ENCODE measurements at regions not wholly inside any gene's neighbourhood (a gene's known extent, or its start where the extent isn't known, plus 50 kb on each side); places are given as distances from the start of the nearest gene placed in this dataset.

DNA sequence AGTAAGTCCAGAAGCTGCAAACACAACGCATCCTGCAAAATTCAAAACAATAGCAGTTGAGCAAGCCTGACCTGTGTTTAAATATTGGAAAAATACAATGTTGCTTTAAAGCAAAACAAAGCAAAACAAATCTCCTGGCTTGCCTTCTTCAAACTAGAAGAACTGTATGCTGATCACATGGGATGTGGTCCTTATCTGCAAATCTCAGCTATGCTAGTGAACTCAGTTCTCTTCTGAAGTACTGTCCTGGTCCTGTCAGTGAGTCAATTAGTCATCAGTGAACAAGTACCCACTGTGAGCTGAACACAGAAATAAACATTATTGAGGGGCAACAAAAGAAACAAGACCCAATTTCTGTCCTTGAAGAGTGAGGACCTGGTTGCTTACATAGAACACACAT is 522.5 kb downstream of the SMARCA1 start:
- H3K4me1 ChIP-seq (ENCODE audit: insufficient read depth, low read length) = no peaks in the 10 kb centered on the region
- no peak overlapping the region for H3K9ac ChIP-seq (ENCODE audit: low read length)
- ChIA-PET CTCF (no interaction called here), POLR2A (ENCODE audit: unreplicated experiment) (no interaction called here)
- no peaks in the 10 kb centered on the region for H3K9me2 ChIP-seq (replicated peaks; ENCODE audit: low read length)
- H3K4me2 ChIP-seq (ENCODE audit: low read length) = no peak overlapping the region
- no peak for TF ChIP-seq CTCF (conservative IDR thresholded peaks at IDR 0.05; ENCODE audit: low read depth, low read length)
- no peak for TF ChIP-seq EZH2phosphoT487 (IDR thresholded peaks at IDR 0.05; ENCODE audit: borderline replicate concordance, low read length)
- TF ChIP-seq EZH2 (IDR thresholded peaks at IDR 0.05; ENCODE audit: low read length, unreplicated experiment) = no peak
- no peaks in the 10 kb centered on the region for H3K27me3 ChIP-seq (ENCODE audit: low read length)
- H4K20me1 ChIP-seq (ENCODE audit: low read length) = no peaks in the 10 kb centered on the region
- no peak overlapping the region for H2AFZ ChIP-seq (ENCODE audit: low read length)
- no peaks in the 10 kb centered on the region for H3K79me2 ChIP-seq (ENCODE audit: low read length)
- no peaks in the 10 kb centered on the region for H3K36me3 ChIP-seq (ENCODE audit: low read depth, low read length)
- ATAC-seq (no peak), DNase-seq (no peak)
- intact Hi-C loops (cut with micrococcal nuclease) = no loop called here
- no TSS peak for BruUV-seq (replicated peaks)
- H3K9me3 ChIP-seq (ENCODE audit: low read length) = no peaks in the 10 kb centered on the region
- H3K4me3 ChIP-seq (ENCODE audit: low read length) = no peak overlapping the region
- no peaks in the 10 kb centered on the region for H3F3A ChIP-seq (ENCODE audit: low read length, unreplicated experiment)
- H3K27ac ChIP-seq (ENCODE audit: low read length) = no peak overlapping the region

DNA sequence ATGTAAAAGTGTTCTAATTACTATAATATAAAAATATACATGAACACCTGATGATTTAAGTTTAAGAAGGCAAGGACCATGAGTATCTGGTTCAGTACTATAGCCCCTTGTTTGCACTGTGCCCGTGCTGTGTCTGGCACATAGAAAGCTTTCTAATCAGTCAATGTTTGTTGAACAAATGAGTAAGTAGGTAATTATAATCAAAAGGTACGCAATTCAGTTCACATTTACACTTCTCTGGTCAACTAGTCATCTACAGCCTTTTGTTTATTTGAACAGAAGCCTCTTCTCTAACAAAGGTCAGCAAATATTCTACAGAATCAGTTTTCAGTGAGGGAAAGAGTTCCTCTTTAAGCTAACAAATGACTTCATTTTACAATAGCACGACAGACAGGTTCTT is 523.3 kb downstream of the SMARCA1 start:
- ChIA-PET CTCF (no interaction called here), POLR2A (ENCODE audit: unreplicated experiment) (no interaction called here)
- Histone ChIP-seq H3K4me2 (ENCODE audit: low read length) (no peak overlapping the region), H3K4me3 (ENCODE audit: low read length) (no peak overlapping the region), H3K79me2 (ENCODE audit: low read length) (no peaks in the 10 kb centered on the region), H3K9ac (ENCODE audit: low read length) (no peak overlapping the region), H3K27me3 (ENCODE audit: low read length) (no peaks in the 10 kb centered on the region), H3K9me2 (replicated peaks; ENCODE audit: low read length) (no peaks in the 10 kb centered on the region), H3F3A (ENCODE audit: low read length, unreplicated experiment) (no peaks in the 10 kb centered on the region), H3K27ac (ENCODE audit: low read length) (no peak overlapping the region), H4K20me1 (ENCODE audit: low read length) (no peaks in the 10 kb centered on the region), H2AFZ (ENCODE audit: low read length) (no peak overlapping the region), H3K36me3 (ENCODE audit: low read depth, low read length) (no peaks in the 10 kb centered on the region), H3K4me1 (ENCODE audit: insufficient read depth, low read length) (no peaks in the 10 kb centered on the region), H3K9me3 (ENCODE audit: low read length) (no peaks in the 10 kb centered on the region)
- TF ChIP-seq EZH2phosphoT487 (IDR thresholded peaks at IDR 0.05; ENCODE audit: borderline replicate concordance, low read length) (no peak), CTCF (conservative IDR thresholded peaks at IDR 0.05; ENCODE audit: low read depth, low read length) (no peak), EZH2 (IDR thresholded peaks at IDR 0.05; ENCODE audit: low read length, unreplicated experiment) (no peak)
- no peak for DNase-seq
- ATAC-seq = no peak
- BruUV-seq (replicated peaks) = no TSS peak
- intact Hi-C loops (cut with micrococcal nuclease) = no loop called here

GRCh38 chrX:128992107-128992971 is 531.0 kb downstream of the SMARCA1 start:
- Histone ChIP-seq H3K4me3 (ENCODE audit: low read length) (no peak overlapping the region), H3K79me2 (ENCODE audit: low read length) (no peaks in the 10 kb centered on the region), H3K27ac (ENCODE audit: low read length) (no peak overlapping the region), H3K4me1 (ENCODE audit: insufficient read depth, low read length) (no peaks in the 10 kb centered on the region), H3F3A (ENCODE audit: low read length, unreplicated experiment) (no peaks in the 10 kb centered on the region), H3K9ac (ENCODE audit: low read length) (no peak overlapping the region), H4K20me1 (ENCODE audit: low read length) (no peaks in the 10 kb centered on the region), H3K9me3 (ENCODE audit: low read length) (no peaks in the 10 kb centered on the region), H2AFZ (ENCODE audit: low read length) (no peak overlapping the region), H3K36me3 (ENCODE audit: low read depth, low read length) (no peaks in the 10 kb centered on the region), H3K9me2 (replicated peaks; ENCODE audit: low read length) (no peaks in the 10 kb centered on the region), H3K27me3 (ENCODE audit: low read length) (no peaks in the 10 kb centered on the region), H3K4me2 (ENCODE audit: low read length) (no peak overlapping the region)
- TF ChIP-seq EZH2phosphoT487 (IDR thresholded peaks at IDR 0.05; ENCODE audit: borderline replicate concordance, low read length) (no peak), EZH2 (IDR thresholded peaks at IDR 0.05; ENCODE audit: low read length, unreplicated experiment) (no peak), CTCF (conservative IDR thresholded peaks at IDR 0.05; ENCODE audit: low read depth, low read length) (no peak; the same call in 1 of the 2 replicates)
- no TSS peak for BruUV-seq (replicated peaks)
- no peak for ATAC-seq
- ChIA-PET POLR2A (ENCODE audit: unreplicated experiment) (no interaction called here), CTCF (no interaction called here)
- intact Hi-C loops (cut with micrococcal nuclease) = no loop called here
- DNase-seq = no peak
